ENCODE measurements at regions not wholly inside any gene's neighbourhood (a gene's known extent, or its start where the extent isn't known, plus 50 kb on each side); places are given as distances from the start of the nearest gene placed in this dataset.
A peak's percentile ranks its signal among the peaks of the same experiment; 100 is the strongest.

DNA sequence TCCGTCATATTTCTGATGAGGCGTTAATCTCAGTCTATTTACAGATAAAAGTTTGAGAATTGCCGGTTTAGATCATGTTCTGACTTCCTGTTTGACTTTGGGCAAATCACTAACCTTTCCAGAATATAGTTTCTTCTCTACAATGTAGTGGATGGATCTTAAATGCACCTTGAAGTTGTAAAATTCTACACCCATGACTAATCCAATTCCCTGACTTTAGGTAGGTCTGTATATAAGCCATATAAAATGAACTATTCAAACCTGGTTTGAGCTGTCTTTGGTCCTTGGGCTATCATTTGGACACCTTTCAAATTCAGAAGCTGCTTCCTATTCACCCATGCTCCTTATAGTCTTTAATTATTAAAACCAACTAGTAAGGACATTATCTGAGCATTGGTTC, 52.2 kb upstream of the BLID start:
- Histone ChIP-seq H3K27me3 (no peaks in the 10 kb centered on the region), H3K27ac (no peak overlapping the region), H3K4me3 (no peak overlapping the region), H3K36me3 (no peaks in the 10 kb centered on the region), H3K4me1 (peaks cover 0 to 38% (median 9%) of the 10 kb centered on the region in 4 donors), H3K9me3 (no peaks in the 10 kb centered on the region)
- TF ChIP-seq POLR2A (IDR thresholded peaks at IDR 0.05) (no peak), POLR2AphosphoS5 (IDR thresholded peaks at IDR 0.05) (no peak), EP300 (IDR thresholded peaks at IDR 0.05) (no peak)
- TF ChIP-seq, protein P1, sequence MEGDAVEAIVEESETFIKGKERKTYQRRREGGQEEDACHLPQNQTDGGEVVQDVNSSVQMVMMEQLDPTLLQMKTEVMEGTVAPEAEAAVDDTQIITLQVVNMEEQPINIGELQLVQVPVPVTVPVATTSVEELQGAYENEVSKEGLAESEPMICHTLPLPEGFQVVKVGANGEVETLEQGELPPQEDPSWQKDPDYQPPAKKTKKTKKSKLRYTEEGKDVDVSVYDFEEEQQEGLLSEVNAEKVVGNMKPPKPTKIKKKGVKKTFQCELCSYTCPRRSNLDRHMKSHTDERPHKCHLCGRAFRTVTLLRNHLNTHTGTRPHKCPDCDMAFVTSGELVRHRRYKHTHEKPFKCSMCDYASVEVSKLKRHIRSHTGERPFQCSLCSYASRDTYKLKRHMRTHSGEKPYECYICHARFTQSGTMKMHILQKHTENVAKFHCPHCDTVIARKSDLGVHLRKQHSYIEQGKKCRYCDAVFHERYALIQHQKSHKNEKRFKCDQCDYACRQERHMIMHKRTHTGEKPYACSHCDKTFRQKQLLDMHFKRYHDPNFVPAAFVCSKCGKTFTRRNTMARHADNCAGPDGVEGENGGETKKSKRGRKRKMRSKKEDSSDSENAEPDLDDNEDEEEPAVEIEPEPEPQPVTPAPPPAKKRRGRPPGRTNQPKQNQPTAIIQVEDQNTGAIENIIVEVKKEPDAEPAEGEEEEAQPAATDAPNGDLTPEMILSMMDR (IDR thresholded peaks at IDR 0.05) = no peak
- intact Hi-C loops (cut with DNase I) = no loop called here
- no peak for DNase-seq
- 87 to 88% methylated on average over 3 of the region's 3 CpGs for WGBS, 2 donors

DNA sequence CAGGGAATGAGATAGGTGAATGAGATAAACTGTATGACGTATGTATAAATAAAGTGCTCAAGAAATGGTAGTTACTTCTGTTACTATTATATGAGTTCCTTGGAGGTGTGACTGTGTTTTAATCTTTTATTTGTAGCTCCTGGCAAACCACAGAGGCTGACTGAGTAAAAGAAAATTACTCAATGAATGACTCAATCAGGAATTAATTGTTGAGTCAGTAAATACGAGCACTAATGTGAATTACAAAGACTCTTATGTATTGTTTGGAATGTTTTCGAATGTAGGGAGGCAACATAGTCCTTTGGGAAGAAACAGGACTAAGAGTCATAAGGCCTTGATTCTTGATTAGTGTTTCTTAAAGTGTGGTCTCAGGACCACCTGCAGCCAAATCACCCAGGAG, 51.1 kb upstream of the BLID start:
- no peak for DNase-seq
- 75 to 80% methylated on average over 3 of the region's 3 CpGs for WGBS, 2 donors
- H3K4me1 ChIP-seq = peaks cover 0 to 33% (median 13%) of the 10 kb centered on the region in 4 donors
- H3K36me3 ChIP-seq = no peaks in the 10 kb centered on the region
- TF ChIP-seq POLR2AphosphoS5 (IDR thresholded peaks at IDR 0.05) = peak in 1 of 4 donors; percentile 26
- TF ChIP-seq, protein P1 (IDR thresholded peaks at IDR 0.05) = no peak
- H3K27me3 ChIP-seq = no peaks in the 10 kb centered on the region
- no peak overlapping the region for H3K27ac ChIP-seq
- H3K4me3 ChIP-seq = no peak overlapping the region
- intact Hi-C loops (cut with DNase I) = no loop called here
- H3K9me3 ChIP-seq = no peaks in the 10 kb centered on the region

DNA sequence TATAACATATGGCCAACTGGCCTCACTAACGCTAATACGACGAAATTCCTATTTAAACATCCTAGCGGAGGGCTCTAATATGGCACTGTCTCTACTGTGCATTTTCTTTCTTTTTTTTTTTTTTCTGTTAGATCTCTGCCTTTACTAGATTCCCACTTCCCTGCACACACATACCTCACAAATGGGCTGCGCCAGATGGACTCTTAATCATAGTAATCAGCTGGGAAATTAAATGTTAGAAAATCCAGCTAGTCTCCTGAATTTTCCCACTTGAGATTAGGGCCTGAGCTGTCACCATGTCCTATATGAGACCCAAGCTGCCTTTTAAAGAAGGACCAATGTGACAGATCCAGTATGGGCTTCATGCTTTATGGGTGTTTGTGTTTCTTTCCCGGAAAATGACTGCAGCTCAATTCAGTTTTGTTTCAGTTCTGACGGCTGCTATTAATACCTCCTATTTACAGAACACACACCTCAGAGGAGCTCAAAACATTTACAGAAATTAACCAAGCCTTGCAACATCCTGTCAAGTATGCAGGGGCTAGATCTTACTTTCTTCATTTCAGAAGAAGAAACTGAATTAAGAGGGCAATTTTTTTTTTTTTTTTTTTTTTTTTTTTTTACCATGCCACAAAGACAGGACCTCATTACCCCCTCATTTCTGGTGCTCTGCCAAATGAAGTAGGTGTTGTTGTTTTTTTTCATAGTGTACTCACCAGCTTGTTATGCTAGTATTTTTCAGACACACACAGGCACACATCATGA, 49.8 kb upstream of the BLID start:
- H3K4me3 ChIP-seq = no peak overlapping the region
- H3K9me3 ChIP-seq = no peaks in the 10 kb centered on the region
- intact Hi-C loops (cut with DNase I) = no loop called here
- H3K27ac ChIP-seq = peak overlapping the region in 3 of 4 donors; percentile 6 to 38 (median 22)
- no peaks in the 10 kb centered on the region for H3K36me3 ChIP-seq
- DNase-seq = no peak
- no peaks in the 10 kb centered on the region for H3K27me3 ChIP-seq
- TF ChIP-seq POLR2A (IDR thresholded peaks at IDR 0.05) = no peak
- TF ChIP-seq EP300 (IDR thresholded peaks at IDR 0.05) = no peak
- TF ChIP-seq, protein P1 (IDR thresholded peaks at IDR 0.05) = no peak
- TF ChIP-seq POLR2AphosphoS5 (IDR thresholded peaks at IDR 0.05) = no peak
- 73 to 82% methylated on average over 7 of the region's 7 CpGs for WGBS, 2 donors
- peaks cover 0 to 45% (median 22%) of the 10 kb centered on the region in 4 donors for H3K4me1 ChIP-seq

Small RNAs in the stretch of these regions (small RNA-seq; reads per million reads assigned to genes)
- gene RNU4ATAC10P (0 reads per million in 3 donors), gene RNU4ATAC5P (0 reads per million in 3 donors), gene RNU6-592P (0 reads per million in 3 donors)
